ENCODE measurements at regions not wholly inside any gene's neighbourhood (a gene's known extent, or its start where the extent isn't known, plus 50 kb on each side); places are given as distances from the start of the nearest gene placed in this dataset.

GRCh38 chr20:21967481-21967880 lies 262.0 kb downstream of the PAX1 start:
- TF ChIP-seq CTCF (IDR thresholded peaks at IDR 0.05) (no peak), POLR2A (IDR thresholded peaks at IDR 0.05) (no peak)

All from testis (tissue), 2 donors.